ENCODE measurements at regions not wholly inside any gene's neighbourhood (a gene's known extent, or its start where the extent isn't known, plus 50 kb on each side); places are given as distances from the start of the nearest gene placed in this dataset.

DNA sequence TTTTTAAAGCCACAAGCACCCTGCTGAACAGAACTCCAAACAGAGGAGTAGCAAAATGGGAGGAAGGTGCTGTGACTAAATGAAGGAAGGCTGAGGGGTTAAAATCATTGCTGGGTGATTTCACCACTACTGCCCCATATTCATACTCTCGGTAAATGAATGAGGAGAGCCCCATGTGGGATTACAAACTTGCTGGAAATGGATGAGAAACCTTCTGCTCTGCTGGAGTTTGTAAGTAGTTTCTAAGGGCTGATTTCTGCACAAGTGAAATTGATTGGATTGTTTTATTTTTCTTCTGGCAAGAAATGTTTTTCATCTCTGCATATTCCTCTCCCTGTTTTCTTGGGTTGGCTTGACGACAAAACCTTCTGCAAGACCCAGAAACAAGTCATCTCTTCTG is 533.5 kb upstream of the MMS22L start:
- H3K9me3 ChIP-seq: no peaks in the 10 kb centered on the region
- H3K4me3 ChIP-seq: no peak overlapping the region
- 66 to 76% (median 72%) methylated on average over 2 of the region's 2 CpGs for WGBS, 4 donors
- H3K36me3 ChIP-seq: no peaks in the 10 kb centered on the region
- no peaks in the 10 kb centered on the region for H3K27me3 ChIP-seq
- H3K27ac ChIP-seq: no peak overlapping the region
- TF ChIP-seq POLR2A (IDR thresholded peaks at IDR 0.05): no peak
- TF ChIP-seq, protein P1, sequence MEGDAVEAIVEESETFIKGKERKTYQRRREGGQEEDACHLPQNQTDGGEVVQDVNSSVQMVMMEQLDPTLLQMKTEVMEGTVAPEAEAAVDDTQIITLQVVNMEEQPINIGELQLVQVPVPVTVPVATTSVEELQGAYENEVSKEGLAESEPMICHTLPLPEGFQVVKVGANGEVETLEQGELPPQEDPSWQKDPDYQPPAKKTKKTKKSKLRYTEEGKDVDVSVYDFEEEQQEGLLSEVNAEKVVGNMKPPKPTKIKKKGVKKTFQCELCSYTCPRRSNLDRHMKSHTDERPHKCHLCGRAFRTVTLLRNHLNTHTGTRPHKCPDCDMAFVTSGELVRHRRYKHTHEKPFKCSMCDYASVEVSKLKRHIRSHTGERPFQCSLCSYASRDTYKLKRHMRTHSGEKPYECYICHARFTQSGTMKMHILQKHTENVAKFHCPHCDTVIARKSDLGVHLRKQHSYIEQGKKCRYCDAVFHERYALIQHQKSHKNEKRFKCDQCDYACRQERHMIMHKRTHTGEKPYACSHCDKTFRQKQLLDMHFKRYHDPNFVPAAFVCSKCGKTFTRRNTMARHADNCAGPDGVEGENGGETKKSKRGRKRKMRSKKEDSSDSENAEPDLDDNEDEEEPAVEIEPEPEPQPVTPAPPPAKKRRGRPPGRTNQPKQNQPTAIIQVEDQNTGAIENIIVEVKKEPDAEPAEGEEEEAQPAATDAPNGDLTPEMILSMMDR (IDR thresholded peaks at IDR 0.05): no peak
- DNase-seq (no peak), ATAC-seq (no peak)
- intact Hi-C loops (cut with DNase I): no loop called here
- H3K4me1 ChIP-seq: no peaks in the 10 kb centered on the region

DNA sequence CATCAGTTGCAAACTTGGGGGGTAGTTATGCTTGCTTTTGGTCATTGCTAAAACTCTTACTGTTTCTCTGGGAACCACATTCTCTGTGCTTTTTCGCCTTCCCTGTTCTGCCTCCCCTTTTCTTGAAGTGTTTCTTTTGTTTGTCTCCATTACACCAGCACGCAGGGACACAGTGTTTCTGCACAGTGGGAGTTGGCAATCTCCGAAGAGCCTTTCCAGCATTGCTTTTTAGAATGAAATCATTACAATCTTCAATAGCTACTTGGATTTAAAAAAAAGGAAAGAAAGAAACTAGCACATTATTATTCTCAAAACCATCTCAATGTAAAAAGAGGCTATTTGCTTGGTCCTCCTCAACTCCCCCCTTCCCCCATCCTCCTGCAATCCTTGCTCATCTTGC is 536.7 kb upstream of the MMS22L start:
- Histone ChIP-seq H3K4me3 (no peak overlapping the region), H3K4me1 (no peaks in the 10 kb centered on the region), H3K27me3 (no peaks in the 10 kb centered on the region), H3K36me3 (no peaks in the 10 kb centered on the region), H3K27ac (no peak overlapping the region), H3K9me3 (no peaks in the 10 kb centered on the region)
- no peak for ATAC-seq
- WGBS, 4 donors: 54 to 62% (median 56%) methylated on average over 3 of the region's 3 CpGs
- no peak for DNase-seq
- intact Hi-C loops (cut with DNase I): no loop called here
- TF ChIP-seq POLR2A (IDR thresholded peaks at IDR 0.05): no peak
- TF ChIP-seq, protein P1 (IDR thresholded peaks at IDR 0.05): no peak

DNA sequence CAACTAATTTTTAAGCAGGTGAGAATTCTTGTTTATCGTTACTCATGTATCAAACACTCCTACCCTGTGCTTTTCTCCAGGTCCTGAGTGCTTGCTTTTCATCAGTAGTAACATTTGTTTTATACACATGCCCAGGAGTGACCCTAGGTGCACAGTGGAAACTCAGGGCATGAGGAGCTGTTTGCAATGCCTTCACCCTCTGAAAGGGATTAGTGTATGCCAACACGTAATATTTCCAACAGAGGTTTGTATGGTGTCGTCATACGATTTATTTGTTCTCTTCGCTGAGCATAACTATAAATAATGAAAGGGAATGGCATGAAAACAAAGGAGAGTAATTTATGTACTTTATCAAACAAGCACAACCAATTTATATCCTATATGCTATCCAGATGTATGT is 537.4 kb upstream of the MMS22L start:
- TF ChIP-seq POLR2A (IDR thresholded peaks at IDR 0.05): no peak
- TF ChIP-seq, protein P1 (IDR thresholded peaks at IDR 0.05): no peak
- DNase-seq (no peak), ATAC-seq (no peak)
- Histone ChIP-seq H3K27me3 (no peaks in the 10 kb centered on the region), H3K36me3 (no peaks in the 10 kb centered on the region), H3K4me1 (no peaks in the 10 kb centered on the region), H3K9me3 (no peaks in the 10 kb centered on the region), H3K4me3 (no peak overlapping the region), H3K27ac (no peak overlapping the region)
- 91 to 94% (median 93%) methylated on average over 5 of the region's 5 CpGs for WGBS, 4 donors
- intact Hi-C loops (cut with DNase I): no loop called here

DNA sequence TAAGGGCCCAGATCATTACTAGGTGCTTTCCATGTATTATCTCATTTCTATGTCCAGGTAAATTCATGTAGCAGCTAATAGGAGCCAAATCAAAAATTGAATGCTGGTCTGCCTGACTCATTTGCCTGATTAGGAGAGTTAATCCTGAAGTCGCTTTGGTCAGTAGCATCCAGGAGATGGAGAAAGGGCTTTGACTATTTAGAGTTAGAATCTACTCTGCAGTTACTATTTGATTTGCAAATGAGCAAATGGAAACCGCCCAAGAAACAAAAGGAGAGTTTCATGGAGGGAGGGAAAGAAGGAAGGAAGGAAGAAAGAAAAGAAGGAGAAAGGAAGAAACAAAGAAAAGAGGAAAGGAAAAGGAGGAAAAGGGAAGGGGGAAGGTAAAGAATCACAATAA is 539.6 kb upstream of the MMS22L start:
- Histone ChIP-seq H3K4me1 (no peaks in the 10 kb centered on the region), H3K9me3 (no peaks in the 10 kb centered on the region), H3K27ac (no peak overlapping the region), H3K4me3 (no peak overlapping the region), H3K36me3 (no peaks in the 10 kb centered on the region), H3K27me3 (no peaks in the 10 kb centered on the region)
- ATAC-seq: no peak
- TF ChIP-seq POLR2A (IDR thresholded peaks at IDR 0.05): no peak
- TF ChIP-seq, protein P1 (IDR thresholded peaks at IDR 0.05): no peak
- WGBS, 4 donors: 57 to 69% (median 67%) methylated on average over 2 of the region's 2 CpGs
- no peak for DNase-seq
- intact Hi-C loops (cut with DNase I): no loop called here
